ENCODE measurements at regions not wholly inside any gene's neighbourhood (a gene's known extent, or its start where the extent isn't known, plus 50 kb on each side); places are given as distances from the start of the nearest gene placed in this dataset.
"Not testable (repeated sequence)": the region's sequence is repeated elsewhere in the genome, so short reads cannot be mapped to it uniquely, and the experiment has no call there.

- TF ChIP-seq, protein P1, sequence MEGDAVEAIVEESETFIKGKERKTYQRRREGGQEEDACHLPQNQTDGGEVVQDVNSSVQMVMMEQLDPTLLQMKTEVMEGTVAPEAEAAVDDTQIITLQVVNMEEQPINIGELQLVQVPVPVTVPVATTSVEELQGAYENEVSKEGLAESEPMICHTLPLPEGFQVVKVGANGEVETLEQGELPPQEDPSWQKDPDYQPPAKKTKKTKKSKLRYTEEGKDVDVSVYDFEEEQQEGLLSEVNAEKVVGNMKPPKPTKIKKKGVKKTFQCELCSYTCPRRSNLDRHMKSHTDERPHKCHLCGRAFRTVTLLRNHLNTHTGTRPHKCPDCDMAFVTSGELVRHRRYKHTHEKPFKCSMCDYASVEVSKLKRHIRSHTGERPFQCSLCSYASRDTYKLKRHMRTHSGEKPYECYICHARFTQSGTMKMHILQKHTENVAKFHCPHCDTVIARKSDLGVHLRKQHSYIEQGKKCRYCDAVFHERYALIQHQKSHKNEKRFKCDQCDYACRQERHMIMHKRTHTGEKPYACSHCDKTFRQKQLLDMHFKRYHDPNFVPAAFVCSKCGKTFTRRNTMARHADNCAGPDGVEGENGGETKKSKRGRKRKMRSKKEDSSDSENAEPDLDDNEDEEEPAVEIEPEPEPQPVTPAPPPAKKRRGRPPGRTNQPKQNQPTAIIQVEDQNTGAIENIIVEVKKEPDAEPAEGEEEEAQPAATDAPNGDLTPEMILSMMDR (conservative IDR thresholded peaks at IDR 0.05) = no peak
- no peak overlapping the region for H3K27ac ChIP-seq
Measured at GRCh38 chr20:39719293-39719692, 757.1 kb downstream of the DHX35 start.

GRCh38 chr20:39717936-39718335 is 755.8 kb downstream of the DHX35 start:
- no peak overlapping the region for H3K27ac ChIP-seq
- TF ChIP-seq, protein P1 (conservative IDR thresholded peaks at IDR 0.05) = no peak

DNA sequence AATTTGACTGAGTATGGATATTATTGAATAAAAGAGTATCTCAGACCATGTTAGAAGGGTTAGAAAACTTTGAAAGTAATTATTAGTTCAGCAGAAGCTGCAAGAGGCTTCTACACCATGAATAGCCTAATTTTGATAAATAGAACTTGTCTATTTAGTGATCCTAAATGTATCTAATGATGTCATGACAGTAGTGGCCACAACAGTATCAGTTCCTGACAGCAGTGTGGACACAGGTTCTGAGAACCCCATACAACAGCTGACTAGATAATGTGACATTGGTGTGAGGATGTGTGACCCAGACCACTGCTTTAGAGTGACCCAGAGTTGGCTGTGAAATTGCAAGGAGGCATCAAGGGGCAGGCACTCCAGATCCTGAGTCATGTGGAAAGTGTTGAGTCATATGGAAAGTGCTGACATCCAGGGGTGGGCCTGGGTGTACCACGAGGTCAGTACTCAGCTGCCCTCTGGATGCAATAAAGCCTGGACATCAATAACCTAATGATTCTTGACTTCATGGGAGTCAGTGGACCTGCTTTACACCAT is 754.7 kb downstream of the DHX35 start:
- no peak overlapping the region for H3K27ac ChIP-seq
- TF ChIP-seq, protein P1 (conservative IDR thresholded peaks at IDR 0.05) = no peak

- H3K27ac ChIP-seq = no peak overlapping the region
- TF ChIP-seq, protein P1 (conservative IDR thresholded peaks at IDR 0.05) = no peak
Measured at GRCh38 chr20:39713076-39713840, 751.1 kb downstream of the DHX35 start.

- TF ChIP-seq, protein P1 (conservative IDR thresholded peaks at IDR 0.05) = no peak
Measured at GRCh38 chr20:39706184-39706663, 744.1 kb downstream of the DHX35 start.

GRCh38 chr20:39705032-39705431 is 742.9 kb downstream of the DHX35 start:
- no peak overlapping the region for H3K27ac ChIP-seq
- TF ChIP-seq, protein P1 (conservative IDR thresholded peaks at IDR 0.05) = no peak

More at GRCh38 chr20:39706184-39706663, 744.1 kb downstream of the DHX35 start:
- H3K27ac ChIP-seq = no peak overlapping the region

DNA sequence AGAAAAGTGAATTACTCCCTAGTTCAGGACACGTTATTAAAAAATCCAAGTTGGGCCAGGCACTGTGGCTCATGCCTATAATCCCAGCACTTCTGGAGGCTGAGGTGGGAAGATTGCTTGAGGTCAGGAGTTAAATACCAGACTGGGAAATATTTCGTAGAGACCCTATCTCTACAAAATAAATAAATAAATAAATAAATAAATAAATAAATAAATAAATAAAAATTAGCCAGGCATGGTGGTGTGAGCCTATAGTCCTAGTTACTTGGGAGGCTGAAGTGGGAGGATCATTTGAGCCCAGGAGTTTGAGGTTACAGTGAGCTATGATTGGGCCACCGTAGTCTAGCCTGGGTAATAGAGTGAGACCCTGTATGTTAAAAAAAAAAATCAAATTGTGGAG is 741.2 kb downstream of the DHX35 start:
- not testable (repeated sequence) for H3K27ac ChIP-seq

Data from VCaP (cell line).